GM12892 (cell line): ENCODE measurements at regions not wholly inside any gene's neighbourhood (a gene's known extent, or its start where the extent isn't known, plus 50 kb on each side); places are given as distances from the start of the nearest gene placed in this dataset.

Experiments
- POLR2A ChIP-seq: IDR thresholded peaks from 2 replicates; pipeline ENCODE4 v1.6.1; 2011; ENCODE audit warnings: low read depth, low read length, control low read depth
- POLR2AphosphoS5 ChIP-seq: IDR thresholded peaks from 2 replicates; pipeline ENCODE4 v1.6.1; 2011; ENCODE audit warnings: low read depth, low read length, control low read depth

DNA sequence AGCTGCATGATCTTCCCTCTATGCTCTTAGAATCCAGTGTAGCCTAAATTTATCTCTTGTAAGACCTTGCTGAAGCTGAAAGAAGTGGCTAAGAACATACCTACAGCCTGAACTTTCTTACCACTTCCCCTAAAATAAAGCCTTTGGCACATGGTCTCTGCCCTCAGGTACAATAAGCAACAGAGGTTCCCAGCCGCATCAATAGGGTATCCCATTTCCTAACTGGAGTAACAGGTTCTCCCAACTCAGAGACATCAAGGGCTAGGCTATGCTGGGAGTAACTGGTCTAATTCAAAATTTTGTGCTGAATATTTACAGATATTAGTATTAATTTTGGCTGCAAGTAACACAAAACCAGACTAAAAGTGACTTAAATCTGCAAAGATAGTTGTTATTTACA lies 335.8 kb upstream of the TRPC7 start:
- TF ChIP-seq POLR2A = no peak
- no peak for TF ChIP-seq POLR2AphosphoS5
